ENCODE measurements at regions not wholly inside any gene's neighbourhood (a gene's known extent, or its start where the extent isn't known, plus 50 kb on each side); places are given as distances from the start of the nearest gene placed in this dataset.

GRCh38 chr10:61316676-61317265 is 136.4 kb downstream of the TMEM26 start:
- Histone ChIP-seq H3K9me3 (no peaks in the 10 kb centered on the region), H3K27ac (no peak overlapping the region), H3K4me3 (no peak overlapping the region), H3K27me3 (ENCODE audit: insufficient read depth in 3 of 3, low read length in 2 of 3) (no peaks in the 10 kb centered on the region), H3K4me1 (no peaks in the 10 kb centered on the region), H3K36me3 (ENCODE audit: insufficient read depth in 1 of 2, low read depth in 1 of 2) (no peaks in the 10 kb centered on the region)
- intact Hi-C loops (cut with DNase I), result no loop called here
- no peak for TF ChIP-seq CTCF (IDR thresholded peaks at IDR 0.05)
- no peak for DNase-seq
- WGBS, 3 donors, result 96 to 98% (median 97%) methylated on average over 1 of the region's 1 CpG
- ATAC-seq, result no peak

GRCh38 chr10:61314273-61314672 is 138.9 kb downstream of the TMEM26 start:
- WGBS, 3 donors, result 86 to 95% (median 91%) methylated on average over 1 of the region's 1 CpG
- intact Hi-C loops (cut with DNase I), result no loop called here
- H3K36me3 ChIP-seq (ENCODE audit: insufficient read depth in 1 of 2, low read depth in 1 of 2), result no peaks in the 10 kb centered on the region
- no peaks in the 10 kb centered on the region for H3K27me3 ChIP-seq (ENCODE audit: insufficient read depth in 3 of 3, low read length in 2 of 3)
- ATAC-seq, result no peak
- H3K4me3 ChIP-seq, result no peak overlapping the region
- H3K4me1 ChIP-seq, result no peaks in the 10 kb centered on the region
- no peak for TF ChIP-seq CTCF (IDR thresholded peaks at IDR 0.05)
- H3K27ac ChIP-seq, result no peak overlapping the region
- DNase-seq, result no peak
- no peaks in the 10 kb centered on the region for H3K9me3 ChIP-seq

- no peaks in the 10 kb centered on the region for H3K9me3 ChIP-seq
- DNase-seq (no peak), ATAC-seq (no peak)
- H3K27ac ChIP-seq, result no peak overlapping the region
- no peak for TF ChIP-seq CTCF (IDR thresholded peaks at IDR 0.05)
- H3K27me3 ChIP-seq (ENCODE audit: insufficient read depth in 3 of 3, low read length in 2 of 3), result no peaks in the 10 kb centered on the region
- intact Hi-C loops (cut with DNase I), result no loop called here
- no peaks in the 10 kb centered on the region for H3K36me3 ChIP-seq (ENCODE audit: insufficient read depth in 1 of 2, low read depth in 1 of 2)
- no peak overlapping the region for H3K4me3 ChIP-seq
- no peaks in the 10 kb centered on the region for H3K4me1 ChIP-seq
Measured at GRCh38 chr10:61313460-61313859, 139.7 kb downstream of the TMEM26 start.

- Histone ChIP-seq H3K9me3 (no peaks in the 10 kb centered on the region), H3K27ac (no peak overlapping the region), H3K4me1 (no peaks in the 10 kb centered on the region), H3K36me3 (ENCODE audit: insufficient read depth in 1 of 2, low read depth in 1 of 2) (no peaks in the 10 kb centered on the region), H3K27me3 (ENCODE audit: insufficient read depth in 3 of 3, low read length in 2 of 3) (no peaks in the 10 kb centered on the region), H3K4me3 (no peak overlapping the region)
- TF ChIP-seq CTCF (IDR thresholded peaks at IDR 0.05), result no peak
- no peak for DNase-seq
- intact Hi-C loops (cut with DNase I), result no loop called here
- ATAC-seq, result no peak
- WGBS, 3 donors, result 54 to 71% (median 63%) methylated on average over 3 of the region's 3 CpGs
Measured at GRCh38 chr10:61304746-61305145, 148.4 kb downstream of the TMEM26 start.

- no peak overlapping the region for H3K27ac ChIP-seq
- H3K27me3 ChIP-seq (ENCODE audit: insufficient read depth in 3 of 3, low read length in 2 of 3), result no peaks in the 10 kb centered on the region
- no peak for DNase-seq
- no peaks in the 10 kb centered on the region for H3K36me3 ChIP-seq (ENCODE audit: insufficient read depth in 1 of 2, low read depth in 1 of 2)
- peaks cover 8% of the 10 kb centered on the region for H3K9me3 ChIP-seq
- no peak overlapping the region for H3K4me3 ChIP-seq
- H3K4me1 ChIP-seq, result no peaks in the 10 kb centered on the region
- no peak for TF ChIP-seq CTCF (IDR thresholded peaks at IDR 0.05)
- intact Hi-C loops (cut with DNase I), result no loop called here
- ATAC-seq, result no peak
Measured at GRCh38 chr10:61302124-61302523, 151.1 kb downstream of the TMEM26 start.
